Trophoblast cell (in vitro differentiated cells and primary cell): ENCODE measurements at regions not wholly inside any gene's neighbourhood (a gene's known extent, or its start where the extent isn't known, plus 50 kb on each side); places are given as distances from the start of the nearest gene placed in this dataset.
"Not testable (repeated sequence)": the region's sequence is repeated elsewhere in the genome, so short reads cannot be mapped to it uniquely, and the experiment has no call there.

ENCODE experiments used
- DNase-seq, 2 donors: peaks; one replicate each; pipeline ENCODE4 v3.0.0-alpha.2; 2016
- H2AFZ ChIP-seq: 2 replicates; pipeline ENCODE4 v1.6.1; 2013; ENCODE audit warnings: low read length, moderate library complexity, mild to moderate bottlenecking; ENCODE audit not compliant: insufficient read depth, poor library complexity
- H2AK5ac ChIP-seq: 2 replicates; pipeline ENCODE4 v1.6.1; 2013; ENCODE audit warnings: mild to moderate bottlenecking, low read length
- H2BK120ac ChIP-seq: 2 replicates; pipeline ENCODE4 v1.6.1; 2013; ENCODE audit warnings: low read length, mild to moderate bottlenecking, moderate library complexity; ENCODE audit not compliant: insufficient read depth, poor library complexity
- H2BK12ac ChIP-seq: 2 replicates; pipeline ENCODE4 v1.6.1; 2013; ENCODE audit warnings: mild to moderate bottlenecking, low read length, moderate library complexity
- H2BK5ac ChIP-seq: 2 replicates; pipeline ENCODE4 v1.6.1; 2013; ENCODE audit warnings: low read length, low read depth, moderate library complexity, mild to moderate bottlenecking; ENCODE audit not compliant: poor library complexity
- H3K14ac ChIP-seq: 2 replicates; pipeline ENCODE4 v1.6.1; 2013; ENCODE audit warnings: mild to moderate bottlenecking, low read length
- H3K18ac ChIP-seq: 2 replicates; pipeline ENCODE4 v1.6.1; 2013; ENCODE audit warnings: mild to moderate bottlenecking, low read length
- H3K23ac ChIP-seq: 2 replicates; pipeline ENCODE4 v1.6.1; 2013; ENCODE audit warnings: low read length
- H3K27ac ChIP-seq: 2 replicates; pipeline ENCODE4 v1.5.1; 2013; ENCODE audit warnings: low read depth, mild to moderate bottlenecking, inconsistent platforms, low read length, moderate library complexity
- H3K27me3 ChIP-seq: 2 replicates; pipeline ENCODE4 v1.6.1; 2013; ENCODE audit warnings: inconsistent platforms, mild to moderate bottlenecking, low read length, moderate library complexity; ENCODE audit not compliant: insufficient read depth
- H3K36me3 ChIP-seq, 2 experiments: 1 replicate in 1 of 2; 2 replicates in 1 of 2; pipeline ENCODE4 v1.6.1; 2013; ENCODE audit warnings: low read length in 2 of 2, mild to moderate bottlenecking in 2 of 2, moderate library complexity in 1 of 2; ENCODE audit not compliant: insufficient read depth in 2 of 2, control insufficient read depth in 1 of 2
- H3K4ac ChIP-seq: 2 replicates; pipeline ENCODE4 v1.6.1; 2013; ENCODE audit warnings: low read depth, mild to moderate bottlenecking, low read length, moderate library complexity
- H3K4me1 ChIP-seq, 2 experiments: 1 replicate in 1 of 2; 2 replicates in 1 of 2; pipeline ENCODE4 v1.6.1; 2013; ENCODE audit warnings: low read length in 2 of 2, mild to moderate bottlenecking in 2 of 2, moderate library complexity in 1 of 2; ENCODE audit not compliant: insufficient read depth in 2 of 2, control insufficient read depth in 1 of 2
- H3K4me2 ChIP-seq: 2 replicates; pipeline ENCODE4 v1.6.1; 2013; ENCODE audit warnings: inconsistent platforms, mild to moderate bottlenecking, low read length, moderate library complexity
- H3K4me3 ChIP-seq: 2 replicates; pipeline ENCODE4 v1.5.1; 2013; ENCODE audit warnings: mild to moderate bottlenecking, low read depth, low read length, inconsistent platforms
- H3K79me1 ChIP-seq: one replicate; pipeline ENCODE4 v1.6.1; 2013; ENCODE audit warnings: low read length
- H3K79me2 ChIP-seq: 2 replicates; pipeline ENCODE4 v1.6.1; 2013; ENCODE audit warnings: low read length, mild to moderate bottlenecking; ENCODE audit not compliant: control insufficient read depth, insufficient read depth, poor library complexity
- H3K9ac ChIP-seq: 2 replicates; pipeline ENCODE4 v1.6.1; 2013; ENCODE audit warnings: mild to moderate bottlenecking, low read length
- H3K9me3 ChIP-seq: 2 replicates; pipeline ENCODE4 v1.6.1; 2013; ENCODE audit warnings: low read depth, mild to moderate bottlenecking, control low read depth, inconsistent platforms, low read length; ENCODE audit not compliant: insufficient read depth
- H4K12ac ChIP-seq: 2 replicates; pipeline ENCODE4 v1.6.1; 2013; ENCODE audit warnings: low read depth, mild to moderate bottlenecking, low read length, moderate library complexity
- H4K8ac ChIP-seq: 2 replicates; pipeline ENCODE4 v1.6.1; 2013; ENCODE audit warnings: low read depth, mild to moderate bottlenecking, low read length, moderate library complexity
- H4K91ac ChIP-seq: one replicate; pipeline ENCODE4 v1.6.1; 2013; ENCODE audit warnings: low read depth, mild to moderate bottlenecking, low read length, moderate library complexity
- WGBS: extraction: QIAGEN DNeasy Blood & Tissue Kit; methylation state at CpG from one replicate; pipeline ENCODE4 v1.1.7; 2013; ENCODE audit warnings: missing lambda C conversion rate; ENCODE audit not compliant: insufficient read length, insufficient coverage; ENCODE audit errors: extremely low coverage; 5-methylcytosine and 5-hydroxymethylcytosine counted together

DNA sequence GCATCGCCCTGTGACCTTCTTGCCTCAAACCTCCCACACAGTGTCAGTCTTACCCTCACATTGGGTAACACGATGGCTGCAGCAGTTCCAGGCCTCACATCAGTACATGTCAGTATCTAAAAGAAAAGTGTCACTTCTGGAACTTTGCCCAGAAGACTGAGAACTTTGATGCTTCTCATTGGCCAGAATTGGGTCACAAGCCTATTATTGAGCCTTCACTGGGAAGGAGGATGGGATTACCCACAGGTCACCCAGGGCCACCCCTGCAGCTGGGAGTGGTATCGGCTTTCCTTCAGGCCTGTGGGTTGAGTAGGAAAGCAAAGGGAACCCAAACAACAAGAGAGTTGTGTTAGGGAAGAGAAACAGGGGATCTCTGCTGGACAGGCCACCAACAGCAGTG lies 111.5 kb downstream of the NPY start:
- H2BK120ac ChIP-seq = no peak overlapping the region
- H4K8ac ChIP-seq = no peak overlapping the region
- H3K4me3 ChIP-seq = no peak overlapping the region
- H3K4me2 ChIP-seq = no peak overlapping the region
- no peak overlapping the region for H3K9ac ChIP-seq
- no peaks in the 10 kb centered on the region for H3K4me1 ChIP-seq
- no peak for DNase-seq
- H3K79me2 ChIP-seq = no peaks in the 10 kb centered on the region
- H2AFZ ChIP-seq = no peak overlapping the region
- H3K27me3 ChIP-seq = no peaks in the 10 kb centered on the region
- H3K18ac ChIP-seq = no peak overlapping the region
- no peak overlapping the region for H2AK5ac ChIP-seq
- no peak overlapping the region for H4K91ac ChIP-seq
- WGBS = no CpG with 5 or more reads among the region's 3 CpGs
- H3K4ac ChIP-seq = no peak overlapping the region
- no peaks in the 10 kb centered on the region for H3K9me3 ChIP-seq
- no peak overlapping the region for H2BK5ac ChIP-seq
- no peaks in the 10 kb centered on the region for H3K36me3 ChIP-seq
- no peak overlapping the region for H3K27ac ChIP-seq
- H4K12ac ChIP-seq = no peak overlapping the region
- H3K14ac ChIP-seq = no peak overlapping the region
- H3K79me1 ChIP-seq = no peaks in the 10 kb centered on the region
- H3K23ac ChIP-seq = no peak overlapping the region
- H2BK12ac ChIP-seq = no peak overlapping the region

DNA sequence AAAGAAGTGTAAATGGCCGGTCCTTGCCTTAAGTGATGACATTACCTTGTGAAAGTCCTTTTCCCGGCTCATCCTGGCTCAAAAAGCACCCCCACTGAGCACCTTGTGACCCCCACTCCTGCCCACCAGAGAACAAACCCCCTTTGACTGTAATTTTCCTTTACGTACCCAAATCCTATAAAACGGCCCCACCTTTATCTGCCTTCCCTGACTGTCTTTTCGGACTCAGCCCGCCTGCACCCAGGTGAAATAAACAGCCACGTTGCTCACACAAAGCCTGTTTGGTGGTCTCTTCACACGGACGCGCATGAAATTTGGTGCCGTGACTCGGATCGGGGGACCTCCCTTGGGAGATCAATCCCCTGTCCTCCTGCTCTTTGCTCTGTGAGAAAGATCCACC lies 112.4 kb downstream of the NPY start:
- not testable (repeated sequence) for H3K27ac ChIP-seq, H3K4me1 ChIP-seq, H3K23ac ChIP-seq, H3K9ac ChIP-seq, H3K4me2 ChIP-seq, H3K4me3 ChIP-seq, H2BK120ac ChIP-seq, H3K79me1 ChIP-seq, H2BK5ac ChIP-seq, H4K12ac ChIP-seq, H2AK5ac ChIP-seq, H3K79me2 ChIP-seq, DNase-seq, H2BK12ac ChIP-seq, H4K8ac ChIP-seq, H3K4ac ChIP-seq, H3K27me3 ChIP-seq, H3K36me3 ChIP-seq, H3K14ac ChIP-seq, H4K91ac ChIP-seq, H2AFZ ChIP-seq, H3K9me3 ChIP-seq, H3K18ac ChIP-seq
- no CpG with 5 or more reads among the region's 13 CpGs for WGBS

DNA sequence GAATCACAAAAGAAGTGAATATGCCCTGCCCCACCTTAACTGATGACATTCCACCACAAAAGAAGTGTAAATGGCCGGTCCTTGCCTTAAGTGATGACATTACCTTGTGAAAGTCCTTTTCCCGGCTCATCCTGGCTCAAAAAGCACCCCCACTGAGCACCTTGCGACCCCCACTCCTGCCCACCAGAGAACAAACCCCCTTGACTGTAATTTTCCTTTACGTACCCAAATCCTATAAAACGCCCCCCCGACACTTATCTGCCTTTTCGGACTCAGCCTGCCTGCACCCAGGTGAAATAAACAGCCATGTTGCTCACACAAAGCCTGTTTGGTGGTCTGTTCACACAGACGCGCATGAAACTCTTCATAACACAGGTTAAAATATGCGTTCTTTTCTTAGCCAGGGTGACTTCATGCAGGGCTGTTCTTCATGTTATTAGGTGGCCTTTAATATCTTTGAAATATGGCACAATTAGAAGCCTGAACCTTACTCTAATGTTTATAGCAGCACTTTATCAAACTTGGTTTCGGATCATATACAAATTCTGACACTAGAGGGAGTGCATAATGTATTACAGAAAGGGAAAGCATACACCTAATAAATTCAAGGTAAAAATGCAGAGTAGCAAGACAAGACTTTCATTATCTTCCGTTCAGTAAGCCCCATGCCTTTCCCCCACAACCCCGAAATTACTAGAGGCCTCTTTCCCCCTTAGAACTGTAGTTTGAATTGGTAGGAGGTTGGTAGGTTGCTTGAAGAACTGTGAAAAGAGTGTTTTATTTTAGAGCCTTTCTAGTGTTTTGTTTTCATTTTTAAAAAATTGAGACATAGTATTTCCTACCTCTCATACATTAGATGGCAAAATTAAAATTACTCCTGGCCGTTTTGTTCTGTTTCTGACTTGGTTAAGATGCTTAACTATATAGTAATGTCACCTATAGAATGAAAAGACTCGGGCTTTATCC lies 117.9 kb downstream of the NPY start:
- Histone ChIP-seq H3K4me2 (no peak overlapping the region), H3K79me2 (no peaks in the 10 kb centered on the region), H3K9ac (no peak overlapping the region), H2AFZ (no peak overlapping the region), H3K14ac (no peak overlapping the region), H3K27ac (no peak overlapping the region), H3K27me3 (no peaks in the 10 kb centered on the region), H2BK120ac (no peak overlapping the region), H3K4me1 (no peaks in the 10 kb centered on the region), H4K12ac (no peak overlapping the region), H3K23ac (no peak overlapping the region), H2BK5ac (no peak overlapping the region), H3K79me1 (no peaks in the 10 kb centered on the region), H3K9me3 (no peaks in the 10 kb centered on the region), H4K91ac (no peak overlapping the region), H3K18ac (no peak overlapping the region), H4K8ac (no peak overlapping the region), H3K4ac (no peak overlapping the region), H3K4me3 (no peak overlapping the region), H2AK5ac (no peak overlapping the region), H3K36me3 (no peaks in the 10 kb centered on the region), H2BK12ac (no peak overlapping the region)
- peak in 1 of 2 donors; percentile 55 for DNase-seq
- WGBS = no CpG with 5 or more reads among the region's 15 CpGs

DNA sequence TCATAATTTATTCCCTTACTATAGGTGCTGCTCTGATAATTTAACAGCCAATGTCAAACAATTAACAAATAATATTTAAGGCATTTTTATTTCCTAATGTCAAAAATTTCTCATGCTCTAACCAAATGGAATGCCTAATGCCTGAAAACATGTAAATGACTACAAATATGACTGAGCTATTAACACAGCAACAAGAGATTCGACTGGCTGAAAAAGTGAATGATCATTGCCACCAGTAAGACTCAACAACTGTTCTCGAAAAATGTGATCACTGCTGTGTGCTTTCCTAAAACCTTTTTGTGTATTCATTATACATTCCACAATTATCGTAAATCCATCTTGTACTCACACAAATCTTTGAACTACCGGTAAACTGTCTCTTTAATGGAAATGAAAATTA lies 118.7 kb downstream of the NPY start:
- H2BK5ac ChIP-seq = no peak overlapping the region
- WGBS = 100% methylated on average over 1 of the region's 4 CpGs

More for the DNA sequence above, 118.7 kb downstream of the NPY start:
- no peaks in the 10 kb centered on the region for H3K9me3 ChIP-seq
- H3K4me2 ChIP-seq = no peak overlapping the region
- H3K14ac ChIP-seq = no peak overlapping the region
- no peak overlapping the region for H2BK12ac ChIP-seq
- no peak overlapping the region for H2BK120ac ChIP-seq
- no peak overlapping the region for H2AK5ac ChIP-seq
- no peak overlapping the region for H4K8ac ChIP-seq
- no peak overlapping the region for H3K4ac ChIP-seq
- H3K4me1 ChIP-seq = no peaks in the 10 kb centered on the region
- no peaks in the 10 kb centered on the region for H3K27me3 ChIP-seq
- H3K36me3 ChIP-seq = no peaks in the 10 kb centered on the region
- H2AFZ ChIP-seq = no peak overlapping the region
- no peak overlapping the region for H4K12ac ChIP-seq
- no peak overlapping the region for H3K27ac ChIP-seq
- no peaks in the 10 kb centered on the region for H3K79me2 ChIP-seq
- H3K79me1 ChIP-seq = no peaks in the 10 kb centered on the region
- H4K91ac ChIP-seq = no peak overlapping the region
- no peak overlapping the region for H3K18ac ChIP-seq
- no peak overlapping the region for H3K4me3 ChIP-seq
- no peak overlapping the region for H3K23ac ChIP-seq
- no peak overlapping the region for H3K9ac ChIP-seq
- DNase-seq = no peak
